WTC11 (cell line): ENCODE measurements at regions not wholly inside any gene's neighbourhood (a gene's known extent, or its start where the extent isn't known, plus 50 kb on each side); places are given as distances from the start of the nearest gene placed in this dataset.

Experiments used
- ATAC-seq: fragments of 200-7000 bp; cut with Tn5 transposase; 2 replicates; pipeline ENCODE4 v1.10.0; 2021; ENCODE audit warnings: mild to moderate bottlenecking, moderate library complexity
- CTCF ChIA-PET: fragments of 300-600 bp; sonication (Branson Sonifier 250); formaldehyde crosslinking; loops from one replicate; lab custom pipeline; 2021; ENCODE audit warnings: antibody characterized with exemption; lab: Charles Lee
- POLR2A ChIA-PET: fragments of 350-600 bp; sonication (Branson Sonifier 250); formaldehyde crosslinking; loops from one replicate; lab custom pipeline; 2021; ENCODE audit warnings: antibody characterized with exemption; lab: Charles Lee
- DNase-seq: peaks from one replicate; pipeline ENCODE4 v3.0.0; 2021; ENCODE audit warnings: low spot score
- H3K27ac Mint-ChIP-seq: 2 replicates; pipeline ENCODE4 v1.8.0; 2021; ENCODE audit warnings: mixed read lengths
- H3K27me3 Mint-ChIP-seq: 2 replicates; pipeline ENCODE4 v1.8.0; 2021; ENCODE audit warnings: low read depth, mild to moderate bottlenecking, moderate library complexity, mixed read lengths
- H3K36me3 Mint-ChIP-seq: 2 replicates; pipeline ENCODE4 v1.8.0; 2021; ENCODE audit warnings: mixed read lengths
- H3K4me1 Mint-ChIP-seq: 2 replicates; pipeline ENCODE4 v1.8.0; 2022; ENCODE audit warnings: mixed read lengths
- H3K4me3 Mint-ChIP-seq: 2 replicates; pipeline ENCODE4 v1.8.0; 2021; ENCODE audit warnings: mild to moderate bottlenecking, moderate library complexity, mixed read lengths
- H3K9me3 Mint-ChIP-seq: 2 replicates; pipeline ENCODE4 v1.8.0; 2021; ENCODE audit warnings: mixed read lengths
- AFF4 ChIP-seq: sonication (generic); formaldehyde crosslinking; IDR thresholded peaks from 2 replicates; pipeline ENCODE4 v1.8.1; 2023; ENCODE audit warnings: mild to moderate bottlenecking, missing genetic modification reagents, borderline replicate concordance
- AR ChIP-seq: fragments of 250-450 bp; sonication (Bioruptor Pico); IDR thresholded peaks from 2 replicates; pipeline ENCODE4 v1.9.0; 2021; ENCODE audit warnings: mild to moderate bottlenecking
- ATF3 ChIP-seq: sonication (generic); formaldehyde crosslinking; conservative IDR thresholded peaks from 2 replicates; pipeline ENCODE4 v1.8.1; 2022; ENCODE audit warnings: mild to moderate bottlenecking, missing genetic modification reagents
- CBFB ChIP-seq: sonication (generic); formaldehyde crosslinking; IDR thresholded peaks from 2 replicates; pipeline ENCODE4 v1.8.1; 2022; ENCODE audit warnings: mild to moderate bottlenecking, low read depth, missing genetic modification reagents
- CREM ChIP-seq: sonication (generic); formaldehyde crosslinking; IDR thresholded peaks from 2 replicates; pipeline ENCODE4 v1.8.1; 2022; ENCODE audit warnings: mild to moderate bottlenecking, missing genetic modification reagents, moderate library complexity
- ERG ChIP-seq: fragments of 250-450 bp; sonication (Bioruptor Pico); IDR thresholded peaks from 2 replicates; pipeline ENCODE4 v1.8.0; 2021; ENCODE audit warnings: mild to moderate bottlenecking
- ESRRA ChIP-seq: sonication (generic); formaldehyde crosslinking; IDR thresholded peaks from 2 replicates; pipeline ENCODE4 v1.8.1; 2022; ENCODE audit warnings: mild to moderate bottlenecking, missing genetic modification reagents, borderline replicate concordance
- ETV6 ChIP-seq: sonication (generic); formaldehyde crosslinking; IDR thresholded peaks from 2 replicates; pipeline ENCODE4 v1.8.1; 2022; ENCODE audit warnings: mild to moderate bottlenecking, missing genetic modification reagents
- FOXJ3 ChIP-seq: sonication (generic); formaldehyde crosslinking; IDR thresholded peaks from 2 replicates; pipeline ENCODE4 v1.9.0; 2021; ENCODE audit warnings: missing genetic modification reagents, mild to moderate bottlenecking, borderline replicate concordance
- FOXK1 ChIP-seq: sonication (generic); formaldehyde crosslinking; IDR thresholded peaks from 2 replicates; pipeline ENCODE4 v1.8.0; 2022; ENCODE audit warnings: mild to moderate bottlenecking, moderate library complexity, missing genetic modification reagents
- FOXP1 ChIP-seq: sonication (generic); formaldehyde crosslinking; IDR thresholded peaks from 2 replicates; pipeline ENCODE4 v1.8.0; 2022; ENCODE audit warnings: missing genetic modification reagents, mild to moderate bottlenecking, moderate library complexity, borderline replicate concordance
- GTF2I ChIP-seq: fragments of 250-450 bp; sonication (Bioruptor Pico); conservative IDR thresholded peaks from 2 replicates; pipeline ENCODE4 v1.4.0; 2021; ENCODE audit warnings: mild to moderate bottlenecking
- HMGXB4 ChIP-seq: sonication (generic); formaldehyde crosslinking; IDR thresholded peaks from 2 replicates; pipeline ENCODE4 v1.8.1; 2023; ENCODE audit warnings: mild to moderate bottlenecking, moderate library complexity, missing genetic modification reagents
- MLX ChIP-seq: sonication (generic); formaldehyde crosslinking; IDR thresholded peaks from 2 replicates; pipeline ENCODE4 v1.8.1; 2023; ENCODE audit warnings: mild to moderate bottlenecking, missing genetic modification reagents, moderate library complexity
- NR2C2 ChIP-seq: sonication (generic); formaldehyde crosslinking; IDR thresholded peaks from 2 replicates; pipeline ENCODE4 v1.8.0; 2022; ENCODE audit warnings: mild to moderate bottlenecking, missing genetic modification reagents
- RELA ChIP-seq: sonication (generic); formaldehyde crosslinking; IDR thresholded peaks from 2 replicates; pipeline ENCODE4 v1.8.1; 2022; ENCODE audit warnings: missing genetic modification reagents, mild to moderate bottlenecking, borderline replicate concordance
- RORB ChIP-seq: fragments of 250-450 bp; sonication (Bioruptor Pico); IDR thresholded peaks from 2 replicates; pipeline ENCODE4 v1.9.0; 2021; ENCODE audit warnings: mild to moderate bottlenecking
- SMAD3 ChIP-seq: sonication (generic); formaldehyde crosslinking; IDR thresholded peaks from 2 replicates; pipeline ENCODE4 v1.8.0; 2022; ENCODE audit warnings: missing genetic modification reagents, mild to moderate bottlenecking, borderline replicate concordance
- ZBTB21 ChIP-seq: sonication (generic); formaldehyde crosslinking; IDR thresholded peaks from 2 replicates; pipeline ENCODE4 v1.8.1; 2023; ENCODE audit warnings: mild to moderate bottlenecking, missing genetic modification reagents, borderline replicate concordance
- ZMAT4 ChIP-seq: fragments of 250-450 bp; sonication (Bioruptor Pico); IDR thresholded peaks from 2 replicates; pipeline ENCODE4 v1.9.0; 2021; ENCODE audit warnings: mild to moderate bottlenecking
- ZNF671 ChIP-seq: fragments of 250-450 bp; sonication (Bioruptor Pico); IDR thresholded peaks from 2 replicates; pipeline ENCODE4 v1.8.0; 2021; ENCODE audit warnings: mild to moderate bottlenecking
- ZSCAN18 ChIP-seq: fragments of 250-450 bp; sonication (Bioruptor Pico); IDR thresholded peaks from 2 replicates; pipeline ENCODE4 v2.1.2; 2022; ENCODE audit warnings: mild to moderate bottlenecking, moderate library complexity

GRCh38 chr1:195965036-195965435 lies 643.2 kb downstream of the KCNT2 start:
- ATAC-seq (no peak), DNase-seq (no peak)
- Mint-ChIP-seq H3K4me3 (no peak overlapping the region), H3K36me3 (no peaks in the 10 kb centered on the region), H3K27me3 (no peaks in the 10 kb centered on the region), H3K27ac (no peak overlapping the region), H3K9me3 (peaks cover 6% of the 10 kb centered on the region), H3K4me1 (peaks cover 10% of the 10 kb centered on the region)
- no peak for TF ChIP-seq ZNF671
- no peak for TF ChIP-seq NR2C2 (CRISPR knock-in tag)
- TF ChIP-seq MLX (CRISPR knock-in tag), result no peak
- TF ChIP-seq AFF4 (CRISPR knock-in tag), result no peak
- TF ChIP-seq RORB (CRISPR knock-in tag), result no peak
- TF ChIP-seq FOXP1, result no peak
- TF ChIP-seq FOXJ3 (CRISPR knock-in tag), result no peak
- TF ChIP-seq ZMAT4, result no peak
- TF ChIP-seq ERG, result no peak
- no peak for TF ChIP-seq FOXK1
- TF ChIP-seq ATF3 (CRISPR knock-in tag), result no peak
- no peak for TF ChIP-seq CREM (CRISPR knock-in tag)
- TF ChIP-seq CBFB, result no peak
- no peak for TF ChIP-seq SMAD3 (CRISPR knock-in tag)
- no peak for TF ChIP-seq ETV6 (CRISPR knock-in tag)
- no peak for TF ChIP-seq GTF2I (CRISPR knock-in tag)
- CTCF ChIA-PET, result no interaction called here
- POLR2A ChIA-PET, result no interaction called here

- H3K9me3 Mint-ChIP-seq, result peaks cover 6% of the 10 kb centered on the region
- no peak for TF ChIP-seq ZSCAN18 (CRISPR knock-in tag)
- TF ChIP-seq GTF2I (CRISPR knock-in tag), result no peak
- TF ChIP-seq ERG, result no peak
- no peak for TF ChIP-seq RELA (CRISPR knock-in tag)
- TF ChIP-seq FOXK1, result no peak
- TF ChIP-seq ZBTB21 (CRISPR knock-in tag), result no peak
- TF ChIP-seq HMGXB4, result no peak
- TF ChIP-seq ESRRA (CRISPR knock-in tag), result no peak
- no peak for TF ChIP-seq AR (CRISPR knock-in tag)
Observed at GRCh38 chr1:195964516-195964915, 643.7 kb downstream of the KCNT2 start.

More at GRCh38 chr1:195964516-195964915, 643.7 kb downstream of the KCNT2 start:
- DNase-seq, result no peak
- Mint-ChIP-seq H3K4me3 (no peak overlapping the region), H3K4me1 (peaks cover 10% of the 10 kb centered on the region), H3K36me3 (no peaks in the 10 kb centered on the region), H3K27ac (no peak overlapping the region), H3K27me3 (no peaks in the 10 kb centered on the region)
- POLR2A ChIA-PET, result no interaction called here
- no peak for ATAC-seq
- CTCF ChIA-PET, result no interaction called here
